GM12878 (cell line): ENCODE measurements at regions not wholly inside any gene's neighbourhood (a gene's known extent, or its start where the extent isn't known, plus 50 kb on each side); places are given as distances from the start of the nearest gene placed in this dataset.

Experiments used
- ATAC-seq: fragments of 200-7000 bp; cut with Tn5 transposase; 3 replicates; pipeline ENCODE4 v1.9.1; 2020; ENCODE audit warnings: mild to moderate bottlenecking, moderate library complexity
- BruUV-seq: library from RNA; stranded (reverse); fragments of 400-500 nt; replicated peaks from 2 replicates; lab custom pipeline; 2021; lab: Mats Ljungman, UMichigan
- CTCF ChIA-PET: fragments of 300-600 bp; sonication (Branson Sonifier 250); formaldehyde crosslinking; extraction: SDS; loops from one replicate; lab custom pipeline; 2021; ENCODE audit warnings: inconsistent platforms; lab: Yijun Ruan, JAX
- POLR2A ChIA-PET: fragments of 350-600 bp; formaldehyde crosslinking; extraction: SDS; loops from one replicate; lab custom pipeline; 2021; ENCODE audit warnings: inconsistent platforms; lab: Charles Lee
- RAD21 ChIA-PET: fragments of 300-600 bp; sonication (Branson Sonifier 250); formaldehyde crosslinking; loops from one replicate; lab custom pipeline; 2023; ENCODE audit warnings: antibody characterized with exemption; ENCODE audit not compliant: unreplicated experiment; lab: Charles Lee
- SMC1A ChIA-PET: fragments of 300-600 bp; sonication (Branson Sonifier 250); formaldehyde crosslinking; loops from one replicate; lab custom pipeline; 2023; ENCODE audit not compliant: unreplicated experiment, uncharacterized antibody; lab: Charles Lee
- DNase-seq: peaks from one replicate; pipeline ENCODE4 v3.0.0-alpha.2; 2011; ENCODE audit warnings: low read depth, low spot score
- FAIRE-seq: peaks from 3 replicates; lab custom pipeline; 2011; peaks lifted over from hg19 to GRCh38; lab: Jason Lieb, UNC
- H2AFZ ChIP-seq: 2 replicates; pipeline ENCODE4 v1.6.0; 2011; ENCODE audit warnings: low read depth, low read length, control low read depth; ENCODE audit not compliant: control insufficient read depth
- H3K27ac ChIP-seq: 2 replicates; pipeline ENCODE4 v1.5.1; 2011; ENCODE audit warnings: control low read depth; ENCODE audit not compliant: control insufficient read depth, insufficient read depth
- H3K27me3 ChIP-seq, 2 experiments: replicated peaks in 1 of 2; 2 replicates each; pipeline versions ENCODE4 v1.6.0 to v1.6.1; 2011; ENCODE audit warnings: low read length in 1 of 2; ENCODE audit not compliant: control insufficient read depth in 2 of 2, insufficient read depth in 2 of 2
- H3K36me3 ChIP-seq, 2 experiments: 2 replicates each; pipeline ENCODE4 v1.5.1; 2011; ENCODE audit warnings: low read length in 1 of 2; ENCODE audit not compliant: control insufficient read depth in 2 of 2, insufficient read depth in 2 of 2
- H3K4me1 ChIP-seq: 2 replicates; pipeline ENCODE4 v1.6.1; 2011; ENCODE audit warnings: mild to moderate bottlenecking, low read length, moderate library complexity, mixed read lengths; ENCODE audit not compliant: control insufficient read depth, insufficient read depth
- H3K4me2 ChIP-seq: 2 replicates; pipeline ENCODE4 v1.6.0; 2011; ENCODE audit warnings: control low read depth; ENCODE audit not compliant: control insufficient read depth, insufficient read depth
- H3K4me3 ChIP-seq: fragments of 200-600 bp; sonication (generic); 2 replicates; pipeline ENCODE4 v1.5.1; 2016
- H3K79me2 ChIP-seq: 2 replicates; pipeline ENCODE4 v1.6.0; 2011; ENCODE audit warnings: low read length; ENCODE audit not compliant: control insufficient read depth, insufficient read depth
- H3K9ac ChIP-seq: 2 replicates; pipeline ENCODE4 v1.8.0; 2011; ENCODE audit warnings: low read length, control low read depth, mixed read lengths; ENCODE audit not compliant: control insufficient read depth, insufficient read depth
- H3K9me3 ChIP-seq: replicated peaks from 3 replicates; pipeline ENCODE4 v1.5.1; 2011; ENCODE audit warnings: mild to moderate bottlenecking, low read length; ENCODE audit not compliant: control insufficient read depth, insufficient read depth
- H4K20me1 ChIP-seq: 2 replicates; pipeline ENCODE4 v1.6.0; 2011; ENCODE audit not compliant: control insufficient read depth, insufficient read depth
- BHLHE40 ChIP-seq, 2 experiments: fragments of 450-650 bp in 1 of 2; IDR thresholded peaks; 2 replicates each; pipeline ENCODE4 v1.6.1; 2011 to 2017; ENCODE audit warnings: low read depth in 2 of 2, borderline replicate concordance in 1 of 2, improper control_type of control experiment in 1 of 2, low read length in 1 of 2, mild to moderate bottlenecking in 1 of 2
- CHD1 ChIP-seq: IDR thresholded peaks from 2 replicates; pipeline ENCODE4 v1.6.1; 2012; ENCODE audit warnings: low read depth, low read length, improper control_type of control experiment
- DPF2 ChIP-seq: fragments of 450-650 bp; IDR thresholded peaks from 2 replicates; pipeline ENCODE4 v1.6.1; 2017; ENCODE audit warnings: mild to moderate bottlenecking
- FOXM1 ChIP-seq: IDR thresholded peaks from 2 replicates; pipeline ENCODE4 v1.6.1; 2012; ENCODE audit warnings: low read depth, mild to moderate bottlenecking, inconsistent platforms, low read length, moderate library complexity
- HDAC2 ChIP-seq: fragments of 200-600 bp; sonication (generic); IDR thresholded peaks from 2 replicates; pipeline ENCODE4 v1.6.1; 2017
- IRF4 ChIP-seq: IDR thresholded peaks from 2 replicates; pipeline ENCODE4 v1.6.1; 2011; ENCODE audit warnings: low read depth, low read length
- MTA2 ChIP-seq: fragments of 450-650 bp; IDR thresholded peaks from 2 replicates; pipeline ENCODE4 v1.6.1; 2016; ENCODE audit warnings: low read depth, mild to moderate bottlenecking, moderate library complexity
- NR2C2 ChIP-seq: IDR thresholded peaks from 2 replicates; pipeline ENCODE4 v1.6.1; 2011; ENCODE audit warnings: borderline replicate concordance, low read depth; ENCODE audit not compliant: control insufficient read depth, insufficient read length
- YY1 ChIP-seq: IDR thresholded peaks from 2 replicates; pipeline ENCODE4 v1.6.1; 2011; ENCODE audit warnings: low read depth, mild to moderate bottlenecking, low read length
- ZNF24 ChIP-seq: fragments of 450-650 bp; IDR thresholded peaks from 2 replicates; pipeline ENCODE4 v1.6.1; 2017; ENCODE audit warnings: antibody characterized with exemption, mild to moderate bottlenecking
- WGBS: methylation state at CpG from one replicate; pipeline ENCODE4 v1.1.6; 2016; ENCODE audit warnings: low lambda C conversion rate; ENCODE audit not compliant: insufficient replicate concordance, insufficient coverage; ENCODE audit errors: missing lambda C conversion rate; 5-methylcytosine and 5-hydroxymethylcytosine counted together
- in situ Hi-C: fragments of 300-500 bp; cut with MboI; formaldehyde crosslinking; loops from 9 replicates; pipeline ENCODE4 v1.14.3; 2018; ENCODE audit warnings: mixed read lengths
- intact Hi-C: fragments of 100-400 bp; cut with micrococcal nuclease; formaldehyde crosslinking; loops from one replicate; pipeline ENCODE4 v1.14.2; 2022; ENCODE audit not compliant: unreplicated experiment
- TF ChIP-seq, protein P1 (sequence below): fragments of 450-650 bp; IDR thresholded peaks from 2 replicates; pipeline ENCODE4 v1.6.1; 2016; ENCODE audit warnings: mild to moderate bottlenecking, moderate library complexity, borderline replicate concordance
- TF ChIP-seq, protein P2 (sequence below): fragments of 450-650 bp; IDR thresholded peaks from 2 replicates; pipeline ENCODE4 v1.6.1; 2017; ENCODE audit warnings: mild to moderate bottlenecking, moderate library complexity

DNA sequence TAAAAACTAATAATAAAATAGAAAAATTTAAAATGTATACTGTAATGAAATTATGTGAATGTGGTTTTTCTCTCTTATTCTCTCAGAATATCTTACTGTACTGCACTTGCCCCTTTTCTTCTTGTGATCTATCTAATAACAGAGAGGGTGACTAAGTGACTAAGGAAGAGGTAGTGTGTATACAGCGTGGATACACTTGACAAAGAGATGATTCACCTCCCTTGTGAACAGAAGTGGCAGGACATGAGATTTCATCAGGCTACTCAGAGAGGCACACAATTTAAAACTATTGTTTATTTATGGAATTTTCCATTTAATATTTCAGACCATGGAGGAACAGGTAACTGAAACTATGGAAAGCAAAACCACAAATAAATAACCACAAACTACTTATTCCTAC, 806.6 kb upstream of the GHITM start:
- Histone ChIP-seq H3K4me3 (no peak overlapping the region), H4K20me1 (no peaks in the 10 kb centered on the region), H3K36me3 (no peaks in the 10 kb centered on the region), H3K4me2 (no peak overlapping the region), H2AFZ (no peak overlapping the region), H3K79me2 (no peaks in the 10 kb centered on the region), H3K4me1 (no peaks in the 10 kb centered on the region), H3K9ac (no peak overlapping the region), H3K27ac (no peak overlapping the region), H3K9me3 (no peaks in the 10 kb centered on the region), H3K27me3 (no peaks in the 10 kb centered on the region)
- TF ChIP-seq IRF4 (no peak), ZNF24 (no peak), FOXM1 (no peak), BHLHE40 (IDR thresholded peaks at IDR 0.05; ENCODE audit: borderline replicate concordance in 1 of 2, low read depth in 2 of 2, low read length in 1 of 2) (no peak), HDAC2 (no peak), MTA2 (no peak)
- ChIA-PET POLR2A (no interaction called here), CTCF (no interaction called here), RAD21 (no interaction called here), SMC1A (no interaction called here)
- in situ Hi-C loops, result no loop called here
- WGBS, result 5% methylated on average over 1 of the region's 1 CpG
- ATAC-seq, result no peak
- intact Hi-C loops, result no loop called here
- no TSS peak for BruUV-seq
- no peak for FAIRE-seq
- no peak for DNase-seq

DNA sequence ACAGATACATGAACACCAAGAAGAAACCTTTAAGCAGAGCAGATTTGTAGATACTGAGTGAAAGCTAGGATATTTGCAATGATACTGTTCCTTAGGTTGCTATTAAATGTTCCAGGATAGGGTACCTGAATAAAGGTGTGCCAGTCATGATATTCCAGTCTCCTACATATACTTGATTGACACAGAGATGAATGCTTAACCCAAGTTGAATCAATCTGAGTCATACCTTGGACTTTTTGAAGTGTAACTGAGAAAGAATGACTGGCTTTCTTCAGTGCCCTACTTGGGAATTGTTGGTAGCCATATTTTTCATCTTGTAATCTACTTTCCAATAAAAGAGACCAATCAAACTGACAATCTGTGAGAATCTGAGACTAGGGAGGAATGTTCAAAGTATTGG, 805.7 kb upstream of the GHITM start:
- Histone ChIP-seq H3K27ac (no peak overlapping the region), H3K9me3 (no peaks in the 10 kb centered on the region), H3K4me2 (no peak overlapping the region), H2AFZ (no peak overlapping the region), H4K20me1 (no peaks in the 10 kb centered on the region), H3K4me3 (no peak overlapping the region), H3K27me3 (no peaks in the 10 kb centered on the region), H3K79me2 (no peaks in the 10 kb centered on the region), H3K36me3 (no peaks in the 10 kb centered on the region), H3K4me1 (no peaks in the 10 kb centered on the region), H3K9ac (no peak overlapping the region)
- no TSS peak for BruUV-seq
- CTCF ChIA-PET, result no interaction called here
- DNase-seq (no peak), FAIRE-seq (no peak), ATAC-seq (no peak)
- in situ Hi-C loops, result no loop called here
- POLR2A ChIA-PET, result no interaction called here
- RAD21 ChIA-PET, result no interaction called here
- intact Hi-C loops, result no loop called here
- SMC1A ChIA-PET, result interaction anchor here (0.9 kb wide), 1 partner anchor 17 kb away, joined by 3 read pairs; no protein-coding TSS in a partner anchor
- TF ChIP-seq, protein P1, sequence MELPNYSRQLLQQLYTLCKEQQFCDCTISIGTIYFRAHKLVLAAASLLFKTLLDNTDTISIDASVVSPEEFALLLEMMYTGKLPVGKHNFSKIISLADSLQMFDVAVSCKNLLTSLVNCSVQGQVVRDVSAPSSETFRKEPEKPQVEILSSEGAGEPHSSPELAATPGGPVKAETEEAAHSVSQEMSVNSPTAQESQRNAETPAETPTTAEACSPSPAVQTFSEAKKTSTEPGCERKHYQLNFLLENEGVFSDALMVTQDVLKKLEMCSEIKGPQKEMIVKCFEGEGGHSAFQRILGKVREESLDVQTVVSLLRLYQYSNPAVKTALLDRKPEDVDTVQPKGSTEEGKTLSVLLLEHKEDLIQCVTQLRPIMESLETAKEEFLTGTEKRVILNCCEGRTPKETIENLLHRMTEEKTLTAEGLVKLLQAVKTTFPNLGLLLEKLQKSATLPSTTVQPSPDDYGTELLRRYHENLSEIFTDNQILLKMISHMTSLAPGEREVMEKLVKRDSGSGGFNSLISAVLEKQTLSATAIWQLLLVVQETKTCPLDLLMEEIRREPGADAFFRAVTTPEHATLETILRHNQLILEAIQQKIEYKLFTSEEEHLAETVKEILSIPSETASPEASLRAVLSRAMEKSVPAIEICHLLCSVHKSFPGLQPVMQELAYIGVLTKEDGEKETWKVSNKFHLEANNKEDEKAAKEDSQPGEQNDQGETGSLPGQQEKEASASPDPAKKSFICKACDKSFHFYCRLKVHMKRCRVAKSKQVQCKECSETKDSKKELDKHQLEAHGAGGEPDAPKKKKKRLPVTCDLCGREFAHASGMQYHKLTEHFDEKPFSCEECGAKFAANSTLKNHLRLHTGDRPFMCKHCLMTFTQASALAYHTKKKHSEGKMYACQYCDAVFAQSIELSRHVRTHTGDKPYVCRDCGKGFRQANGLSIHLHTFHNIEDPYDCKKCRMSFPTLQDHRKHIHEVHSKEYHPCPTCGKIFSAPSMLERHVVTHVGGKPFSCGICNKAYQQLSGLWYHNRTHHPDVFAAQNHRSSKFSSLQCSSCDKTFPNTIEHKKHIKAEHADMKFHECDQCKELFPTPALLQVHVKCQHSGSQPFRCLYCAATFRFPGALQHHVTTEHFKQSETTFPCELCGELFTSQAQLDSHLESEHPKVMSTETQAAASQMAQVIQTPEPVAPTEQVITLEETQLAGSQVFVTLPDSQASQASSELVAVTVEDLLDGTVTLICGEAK, result no peak
- TF ChIP-seq DPF2 (no peak), CHD1 (no peak), HDAC2 (no peak), YY1 (no peak), NR2C2 (no peak)
- TF ChIP-seq, protein P2, sequence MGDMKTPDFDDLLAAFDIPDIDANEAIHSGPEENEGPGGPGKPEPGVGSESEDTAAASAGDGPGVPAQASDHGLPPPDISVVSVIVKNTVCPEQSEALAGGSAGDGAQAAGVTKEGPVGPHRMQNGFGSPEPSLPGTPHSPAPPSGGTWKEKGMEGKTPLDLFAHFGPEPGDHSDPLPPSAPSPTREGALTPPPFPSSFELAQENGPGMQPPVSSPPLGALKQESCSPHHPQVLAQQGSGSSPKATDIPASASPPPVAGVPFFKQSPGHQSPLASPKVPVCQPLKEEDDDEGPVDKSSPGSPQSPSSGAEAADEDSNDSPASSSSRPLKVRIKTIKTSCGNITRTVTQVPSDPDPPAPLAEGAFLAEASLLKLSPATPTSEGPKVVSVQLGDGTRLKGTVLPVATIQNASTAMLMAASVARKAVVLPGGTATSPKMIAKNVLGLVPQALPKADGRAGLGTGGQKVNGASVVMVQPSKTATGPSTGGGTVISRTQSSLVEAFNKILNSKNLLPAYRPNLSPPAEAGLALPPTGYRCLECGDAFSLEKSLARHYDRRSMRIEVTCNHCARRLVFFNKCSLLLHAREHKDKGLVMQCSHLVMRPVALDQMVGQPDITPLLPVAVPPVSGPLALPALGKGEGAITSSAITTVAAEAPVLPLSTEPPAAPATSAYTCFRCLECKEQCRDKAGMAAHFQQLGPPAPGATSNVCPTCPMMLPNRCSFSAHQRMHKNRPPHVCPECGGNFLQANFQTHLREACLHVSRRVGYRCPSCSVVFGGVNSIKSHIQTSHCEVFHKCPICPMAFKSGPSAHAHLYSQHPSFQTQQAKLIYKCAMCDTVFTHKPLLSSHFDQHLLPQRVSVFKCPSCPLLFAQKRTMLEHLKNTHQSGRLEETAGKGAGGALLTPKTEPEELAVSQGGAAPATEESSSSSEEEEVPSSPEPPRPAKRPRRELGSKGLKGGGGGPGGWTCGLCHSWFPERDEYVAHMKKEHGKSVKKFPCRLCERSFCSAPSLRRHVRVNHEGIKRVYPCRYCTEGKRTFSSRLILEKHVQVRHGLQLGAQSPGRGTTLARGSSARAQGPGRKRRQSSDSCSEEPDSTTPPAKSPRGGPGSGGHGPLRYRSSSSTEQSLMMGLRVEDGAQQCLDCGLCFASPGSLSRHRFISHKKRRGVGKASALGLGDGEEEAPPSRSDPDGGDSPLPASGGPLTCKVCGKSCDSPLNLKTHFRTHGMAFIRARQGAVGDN, result no peak
